ENCODE measurements at regions not wholly inside any gene's neighbourhood (a gene's known extent, or its start where the extent isn't known, plus 50 kb on each side); places are given as distances from the start of the nearest gene placed in this dataset.

GRCh38 chr1:55679971-55680370 lies 464.8 kb upstream of the USP24 start:
- no peak for DNase-seq (ENCODE audit: low spot score)

DNA sequence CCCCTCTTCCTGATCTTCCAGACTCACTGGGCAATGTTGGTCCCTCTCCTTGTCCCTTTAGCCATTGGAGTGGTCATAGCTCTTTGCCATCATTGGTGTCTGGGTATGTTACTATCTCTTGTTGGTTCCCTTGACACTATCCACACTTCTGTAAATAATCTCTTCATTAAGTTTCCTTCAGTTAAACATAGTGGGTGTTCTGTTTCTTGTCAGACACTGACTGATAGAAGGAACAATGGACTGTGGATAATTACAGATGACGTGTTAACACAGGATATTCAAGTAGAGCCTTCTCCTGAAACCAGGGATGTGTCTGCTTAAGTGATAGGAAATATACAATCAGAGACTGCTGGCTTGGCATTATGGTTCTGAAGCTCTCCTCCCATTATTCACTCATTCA lies 458.3 kb upstream of the USP24 start:
- DNase-seq (ENCODE audit: low spot score), result no peak

DNA sequence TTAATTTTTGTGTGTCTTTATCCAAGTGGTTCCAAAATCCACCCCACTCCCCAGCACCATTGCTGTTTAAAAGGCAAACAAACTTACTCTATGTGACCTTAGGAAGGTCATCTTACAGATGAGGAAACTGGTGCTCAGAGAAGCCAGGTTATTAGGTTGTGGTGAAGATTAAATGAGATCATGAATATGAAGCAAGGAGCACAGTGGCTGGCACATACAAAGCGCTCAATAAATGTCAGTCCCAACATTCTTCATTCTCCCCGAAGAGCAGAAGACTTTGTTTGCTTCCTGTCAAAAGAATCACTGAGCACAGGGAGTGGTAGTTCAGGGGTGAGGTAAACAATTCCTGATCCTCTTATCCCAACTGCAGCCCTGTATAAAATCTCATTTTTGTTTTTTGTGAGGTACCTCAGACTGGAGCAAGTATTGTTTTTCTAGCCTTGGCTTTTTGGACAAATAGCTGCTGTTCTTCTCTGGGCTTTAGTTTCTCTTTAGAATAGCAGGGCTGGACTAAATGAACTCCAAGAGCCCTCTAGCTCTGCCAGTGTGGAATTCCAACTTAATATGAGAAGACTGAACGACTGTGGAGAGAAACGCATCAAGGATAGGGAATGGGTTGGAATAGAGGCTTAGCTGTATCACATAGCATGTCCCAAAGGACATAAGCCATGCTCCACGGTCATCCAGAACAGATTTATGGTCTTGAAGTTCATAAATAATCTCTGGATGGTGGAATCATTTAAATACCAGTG lies 455.3 kb upstream of the USP24 start:
- DNase-seq (ENCODE audit: low spot score), result no peak

DNA sequence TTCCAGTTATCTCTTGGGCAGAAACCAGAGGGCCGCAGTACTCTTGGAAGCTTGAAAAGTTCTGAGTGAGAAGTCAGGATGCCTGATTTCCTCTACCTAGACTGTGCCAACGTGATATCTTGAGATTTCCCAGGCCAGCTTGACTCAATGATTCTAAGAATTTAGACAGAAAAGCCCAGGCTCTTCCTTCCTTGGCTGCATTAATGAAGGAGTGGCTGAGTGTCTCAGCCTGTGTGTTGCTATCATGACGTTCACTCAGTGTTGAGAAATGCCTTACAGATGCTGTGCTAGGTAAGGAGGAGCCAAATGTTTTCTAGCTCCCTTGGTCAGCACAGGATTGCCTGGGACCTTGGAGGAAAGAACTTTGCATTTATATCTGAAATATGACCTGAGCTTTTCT lies 454.1 kb upstream of the USP24 start:
- DNase-seq (ENCODE audit: low spot score), result no peak

DNA sequence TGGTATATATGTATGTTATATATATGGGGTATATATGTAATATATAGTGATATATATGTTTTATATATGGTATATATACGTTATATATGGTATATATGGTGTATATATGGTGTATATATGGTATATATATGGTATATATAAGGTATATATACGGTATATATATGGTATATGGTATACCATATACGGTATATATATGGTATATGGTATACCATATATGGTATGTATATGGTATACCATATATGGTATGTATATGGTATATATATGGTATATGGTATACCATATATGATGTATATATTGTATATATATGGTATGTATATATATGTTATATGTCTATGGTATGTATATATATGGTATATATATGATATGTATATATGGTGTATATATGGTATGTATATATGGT lies 447.7 kb upstream of the USP24 start:
- DNase-seq (ENCODE audit: low spot score), result no peak

DNA sequence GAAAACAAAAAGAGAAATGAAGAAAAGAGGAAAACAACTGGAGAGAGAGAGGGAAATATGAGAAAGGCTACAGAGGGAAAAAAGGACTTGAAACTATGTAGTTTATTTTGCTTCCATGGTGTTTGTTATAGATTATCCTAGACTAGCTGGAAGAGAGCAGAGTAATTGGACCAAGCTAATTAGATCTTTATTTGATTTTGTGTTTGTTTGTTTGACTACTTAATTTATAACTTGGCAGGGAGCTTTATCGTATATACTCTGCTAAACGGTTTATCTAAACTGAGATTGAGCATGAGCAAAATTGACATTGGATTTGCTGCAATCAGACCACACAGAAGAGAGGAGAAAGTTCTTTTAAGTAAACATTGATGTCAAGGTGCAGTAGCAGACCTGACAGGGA lies 443.8 kb upstream of the USP24 start:
- no peak for DNase-seq (ENCODE audit: low spot score)

GRCh38 chr1:55654750-55655149 lies 439.6 kb upstream of the USP24 start:
- DNase-seq (ENCODE audit: low spot score), result no peak

DNA sequence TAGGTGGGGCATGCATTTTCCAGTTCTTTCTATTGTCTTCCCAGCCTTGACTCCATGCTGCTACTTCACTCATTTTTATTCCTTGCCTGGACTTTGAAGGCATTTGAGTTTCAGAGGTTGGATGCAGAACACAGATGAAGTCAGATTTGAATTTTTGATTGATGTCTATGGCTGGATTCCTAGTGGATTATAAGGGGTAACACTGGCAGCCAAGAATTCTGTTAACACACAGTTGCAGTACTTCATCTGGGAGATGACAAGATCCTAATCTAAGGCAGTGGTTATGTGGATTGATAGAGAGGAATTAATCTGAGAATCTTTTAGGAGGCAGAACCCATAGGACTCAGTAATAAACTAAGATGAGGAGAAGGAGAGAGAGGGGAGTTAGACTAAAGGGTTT lies 439.0 kb upstream of the USP24 start:
- DNase-seq (ENCODE audit: low spot score), result no peak

DNA sequence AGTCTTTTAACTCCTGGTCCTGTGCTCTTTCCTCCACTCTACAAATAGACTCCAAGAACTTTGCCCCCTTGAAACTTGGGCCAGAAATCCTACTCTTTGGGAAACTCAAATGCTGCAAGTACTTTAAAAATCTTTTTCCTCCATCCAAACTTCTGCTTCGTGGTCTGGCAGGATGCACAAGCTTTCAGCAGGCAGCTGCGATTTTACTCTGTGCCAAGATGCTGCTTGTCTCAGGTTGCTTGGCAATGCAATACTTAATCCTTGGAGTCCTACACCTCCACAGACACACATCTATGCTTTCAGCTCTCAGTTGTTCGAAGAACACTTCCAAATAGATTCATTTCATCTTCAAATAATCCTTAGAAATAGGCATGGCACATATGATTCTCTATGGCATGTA lies 435.3 kb upstream of the USP24 start:
- no peak for DNase-seq (ENCODE audit: low spot score)

GRCh38 chr1:55646181-55646580 lies 431.0 kb upstream of the USP24 start:
- DNase-seq (ENCODE audit: low spot score), result no peak

DNA sequence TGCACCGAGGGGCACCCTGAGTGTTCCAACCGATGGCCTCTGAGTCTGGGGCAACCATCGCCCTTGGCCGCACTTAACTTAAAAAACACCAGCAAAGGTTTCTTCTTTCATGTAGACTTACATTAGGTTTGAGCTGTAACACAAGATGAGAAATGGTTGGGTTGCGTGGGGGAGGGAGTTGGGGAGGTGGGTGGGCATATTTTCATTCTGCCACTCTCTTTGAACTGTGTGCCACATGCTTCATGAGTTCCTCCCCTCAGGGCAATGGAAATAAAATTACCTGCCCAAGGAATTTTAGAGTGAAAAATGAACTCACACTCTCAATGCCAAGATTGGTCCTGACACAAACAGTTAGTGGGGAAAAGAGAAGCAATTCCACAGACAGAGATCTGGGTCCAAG lies 430.1 kb upstream of the USP24 start:
- DNase-seq (ENCODE audit: low spot score), result no peak

- no peak for DNase-seq (ENCODE audit: low spot score)
Observed at GRCh38 chr1:55641947-55642346, 426.8 kb upstream of the USP24 start.

GRCh38 chr1:55640708-55641473 lies 425.7 kb upstream of the USP24 start:
- no peak for DNase-seq (ENCODE audit: low spot score)

DNA sequence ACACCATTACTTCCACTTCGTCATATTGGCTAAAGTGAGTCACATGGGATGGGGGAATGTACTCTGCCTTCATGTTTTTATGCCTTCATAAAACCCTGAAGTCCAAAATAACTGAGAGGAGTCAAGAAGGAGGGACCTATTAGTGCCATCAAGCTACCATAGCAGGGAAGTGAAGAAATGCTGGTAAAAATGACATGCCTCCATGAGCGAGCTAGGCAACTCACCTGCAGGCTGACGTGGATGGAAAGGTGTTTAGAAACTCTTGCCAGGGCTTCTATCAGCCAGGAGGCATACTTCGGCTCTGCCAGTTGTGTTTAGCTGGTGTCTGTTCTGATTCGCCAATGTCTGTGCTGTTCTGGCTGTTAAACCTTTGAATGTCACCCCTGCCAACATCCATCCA lies 424.4 kb upstream of the USP24 start:
- DNase-seq (ENCODE audit: low spot score), result no peak

DNA sequence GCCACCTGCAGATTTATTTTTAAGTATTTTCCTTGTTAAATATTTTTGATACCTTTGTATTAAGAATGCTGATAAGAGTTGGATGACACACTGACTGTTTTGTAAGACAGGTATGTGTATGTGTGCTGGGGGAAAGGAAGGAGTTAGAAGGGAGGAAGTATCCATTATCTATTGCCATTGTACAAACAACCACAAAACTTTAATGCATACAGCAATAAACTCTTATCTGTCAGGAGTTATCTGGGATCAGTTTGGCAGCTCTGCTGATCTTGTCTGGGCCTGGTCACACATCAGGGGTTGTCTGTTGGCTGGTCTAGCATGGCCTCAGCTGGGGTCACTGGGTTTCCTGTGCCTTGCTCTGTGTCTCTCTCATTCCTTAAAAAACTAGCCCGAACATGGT lies 423.9 kb upstream of the USP24 start:
- no peak for DNase-seq (ENCODE audit: low spot score)

GRCh38 chr1:55636696-55637095 lies 421.5 kb upstream of the USP24 start:
- no peak for DNase-seq (ENCODE audit: low spot score)

DNA sequence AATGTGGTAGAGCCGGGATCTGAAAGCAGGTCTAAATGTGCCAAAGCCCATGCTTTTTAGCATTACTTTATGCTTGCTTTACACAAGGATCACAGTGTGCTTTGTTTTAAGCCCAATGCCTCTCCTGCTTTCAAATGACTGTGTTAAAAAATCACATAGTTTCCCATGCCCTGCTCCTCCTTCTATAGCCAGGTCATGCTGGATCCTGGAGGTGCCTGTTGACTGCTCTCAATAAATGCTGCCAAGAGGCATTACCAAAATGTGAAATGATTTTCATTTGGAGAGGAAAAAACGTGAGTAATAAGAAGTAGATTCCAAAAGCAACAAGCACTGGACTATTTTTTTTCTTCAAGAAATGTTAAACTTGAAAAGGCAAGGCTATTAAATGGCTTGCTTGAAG lies 420.7 kb upstream of the USP24 start:
- no peak for DNase-seq (ENCODE audit: low spot score)

GRCh38 chr1:55634516-55634915 lies 419.4 kb upstream of the USP24 start:
- no peak for DNase-seq (ENCODE audit: low spot score)

GRCh38 chr1:55632906-55633305 lies 417.7 kb upstream of the USP24 start:
- DNase-seq (ENCODE audit: low spot score), result no peak

DNA sequence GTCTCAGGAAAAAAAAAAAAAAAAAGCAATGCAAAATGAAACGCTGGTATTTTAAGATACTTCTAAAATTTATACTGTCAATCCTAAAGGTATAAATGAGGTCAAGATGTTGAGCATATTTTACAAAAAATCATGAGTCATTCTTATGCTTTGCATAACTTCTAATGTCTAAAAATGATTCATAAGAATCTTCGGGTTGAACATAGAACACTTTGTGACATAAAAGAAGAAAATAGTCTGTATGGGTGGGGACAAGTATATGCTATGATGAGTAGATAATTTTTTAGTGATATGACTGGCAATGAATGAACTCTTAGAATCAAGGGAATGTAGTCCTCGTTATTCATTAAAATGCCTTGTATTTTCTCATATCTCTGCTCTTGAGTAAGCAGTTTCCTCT lies 416.9 kb upstream of the USP24 start:
- DNase-seq (ENCODE audit: low spot score), result no peak

DNA sequence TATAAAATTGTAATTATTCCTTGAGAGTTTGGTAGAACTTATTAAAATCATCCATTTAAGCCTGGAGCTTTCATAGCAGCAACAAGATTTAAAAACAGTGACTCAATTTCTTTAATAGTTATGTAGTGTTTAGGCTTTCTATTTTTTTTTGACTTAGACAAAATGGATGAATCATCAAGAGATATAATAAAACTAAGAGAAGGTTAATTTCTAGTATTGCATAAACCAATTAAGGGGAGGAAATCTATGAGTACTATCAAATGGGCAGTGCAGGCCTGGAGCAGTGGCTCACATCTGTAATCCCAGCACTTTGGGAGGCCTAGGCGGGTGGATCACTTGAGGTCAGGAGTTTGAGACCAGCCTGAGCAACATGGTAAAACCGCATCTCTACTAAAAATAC lies 416.3 kb upstream of the USP24 start:
- DNase-seq (ENCODE audit: low spot score), result no peak

GRCh38 chr1:55626326-55626725 lies 411.2 kb upstream of the USP24 start:
- no peak for DNase-seq (ENCODE audit: low spot score)

- DNase-seq (ENCODE audit: low spot score), result no peak
Observed at GRCh38 chr1:55624766-55625165, 409.6 kb upstream of the USP24 start.

DNA sequence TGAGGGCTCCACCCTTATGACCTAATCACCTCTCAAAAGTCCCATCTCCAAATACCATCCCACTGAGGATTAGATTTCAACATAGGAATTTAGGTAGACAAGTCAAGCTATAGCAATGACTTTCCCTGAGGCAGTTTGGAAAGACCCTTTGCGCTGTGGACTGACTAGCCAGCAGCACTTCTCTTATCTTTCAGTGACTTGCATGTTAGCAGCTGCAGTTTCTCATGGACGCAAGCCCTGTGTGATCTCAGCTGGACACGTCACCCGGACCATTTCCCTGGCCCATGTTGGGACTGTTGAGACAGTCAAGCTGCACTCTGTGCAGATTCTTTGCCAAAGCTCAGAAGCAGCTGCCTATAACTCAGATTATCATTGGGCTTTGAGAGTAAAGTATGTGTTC lies 408.1 kb upstream of the USP24 start:
- no peak for DNase-seq (ENCODE audit: low spot score)
